ENCODE measurements at regions not wholly inside any gene's neighbourhood (a gene's known extent, or its start where the extent isn't known, plus 50 kb on each side); places are given as distances from the start of the nearest gene placed in this dataset.

- no peak overlapping the region for H3K4me3 ChIP-seq
- no peaks in the 10 kb centered on the region for H3K36me3 ChIP-seq
- no peaks in the 10 kb centered on the region for H3K9me3 ChIP-seq
- intact Hi-C loops (cut with DNase I; ENCODE audit: low total_unique reads): no loop called here
- no peak for DNase-seq (ENCODE audit: low spot score in 2 of 2)
- H3K27ac ChIP-seq: no peak overlapping the region
- TF ChIP-seq, protein P1, sequence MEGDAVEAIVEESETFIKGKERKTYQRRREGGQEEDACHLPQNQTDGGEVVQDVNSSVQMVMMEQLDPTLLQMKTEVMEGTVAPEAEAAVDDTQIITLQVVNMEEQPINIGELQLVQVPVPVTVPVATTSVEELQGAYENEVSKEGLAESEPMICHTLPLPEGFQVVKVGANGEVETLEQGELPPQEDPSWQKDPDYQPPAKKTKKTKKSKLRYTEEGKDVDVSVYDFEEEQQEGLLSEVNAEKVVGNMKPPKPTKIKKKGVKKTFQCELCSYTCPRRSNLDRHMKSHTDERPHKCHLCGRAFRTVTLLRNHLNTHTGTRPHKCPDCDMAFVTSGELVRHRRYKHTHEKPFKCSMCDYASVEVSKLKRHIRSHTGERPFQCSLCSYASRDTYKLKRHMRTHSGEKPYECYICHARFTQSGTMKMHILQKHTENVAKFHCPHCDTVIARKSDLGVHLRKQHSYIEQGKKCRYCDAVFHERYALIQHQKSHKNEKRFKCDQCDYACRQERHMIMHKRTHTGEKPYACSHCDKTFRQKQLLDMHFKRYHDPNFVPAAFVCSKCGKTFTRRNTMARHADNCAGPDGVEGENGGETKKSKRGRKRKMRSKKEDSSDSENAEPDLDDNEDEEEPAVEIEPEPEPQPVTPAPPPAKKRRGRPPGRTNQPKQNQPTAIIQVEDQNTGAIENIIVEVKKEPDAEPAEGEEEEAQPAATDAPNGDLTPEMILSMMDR (IDR thresholded peaks at IDR 0.05): no peak
- TF ChIP-seq POLR2AphosphoS5 (IDR thresholded peaks at IDR 0.05) (no peak), POLR2A (IDR thresholded peaks at IDR 0.05) (no peak)
- H3K4me1 ChIP-seq: no peaks in the 10 kb centered on the region
- H3K27me3 ChIP-seq: no peaks in the 10 kb centered on the region
Observed at GRCh38 chr5:86885011-86885410, 267.3 kb downstream of the COX7C start.

DNA sequence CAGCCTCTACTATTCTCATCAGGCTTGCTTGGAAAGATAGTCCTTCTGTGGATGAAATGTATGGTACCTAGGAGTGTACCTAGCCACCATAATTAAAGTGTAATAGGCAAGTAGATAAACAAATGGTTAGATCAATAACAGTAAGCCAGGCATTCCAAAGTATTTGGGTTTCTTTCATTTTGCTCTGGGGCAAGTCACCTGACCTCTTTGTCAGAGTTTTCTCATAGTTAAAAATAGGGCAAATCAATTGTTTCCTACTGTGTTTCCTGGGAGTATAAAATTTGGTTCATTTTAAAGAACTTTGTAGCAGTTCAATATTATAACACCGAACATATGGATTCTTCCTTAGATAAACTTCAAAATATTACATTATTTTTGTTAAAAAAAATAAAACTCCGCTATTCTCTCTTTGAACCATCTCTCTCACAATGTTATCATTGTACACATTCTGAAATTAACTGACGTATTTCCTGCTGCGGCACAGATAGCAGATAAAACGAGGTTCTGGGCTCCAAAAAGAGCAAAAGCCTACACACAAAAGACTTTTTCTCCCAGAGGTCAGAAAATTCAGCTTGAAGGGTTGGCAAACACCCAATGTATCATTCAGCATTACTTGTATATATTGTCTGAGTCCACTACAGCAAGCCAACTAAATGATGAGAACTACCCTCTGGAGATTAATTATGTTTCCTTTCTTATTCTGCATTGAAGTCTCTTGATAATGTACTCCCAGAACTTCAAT is 267.9 kb downstream of the COX7C start:
- intact Hi-C loops (cut with DNase I; ENCODE audit: low total_unique reads): no loop called here
- Histone ChIP-seq H3K36me3 (no peaks in the 10 kb centered on the region), H3K4me1 (no peaks in the 10 kb centered on the region), H3K27me3 (no peaks in the 10 kb centered on the region), H3K9me3 (no peaks in the 10 kb centered on the region), H3K27ac (no peak overlapping the region), H3K4me3 (no peak overlapping the region)
- TF ChIP-seq, protein P1 (IDR thresholded peaks at IDR 0.05): no peak
- no peak for TF ChIP-seq POLR2A (IDR thresholded peaks at IDR 0.05)
- TF ChIP-seq POLR2AphosphoS5 (IDR thresholded peaks at IDR 0.05): no peak
- DNase-seq (ENCODE audit: low spot score in 2 of 2): no peak

DNA sequence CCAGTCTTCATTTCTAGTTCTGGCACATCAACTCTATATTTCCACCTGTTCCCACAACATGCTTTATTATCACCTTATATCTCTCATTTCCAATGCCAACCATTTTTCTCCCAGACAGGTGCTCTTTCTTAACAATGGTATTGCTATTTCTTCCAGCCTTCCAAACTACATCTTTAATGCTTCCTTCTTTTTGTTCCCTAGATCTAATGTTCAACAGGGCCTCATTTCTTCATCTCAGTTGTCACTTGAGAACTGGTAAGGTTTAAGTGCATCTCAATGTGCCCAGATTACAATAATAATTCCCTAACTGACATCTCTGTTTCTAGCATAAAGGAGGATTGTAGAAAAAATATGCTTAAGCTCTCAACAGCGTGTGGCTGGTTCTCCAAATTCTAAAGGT is 272.6 kb downstream of the COX7C start:
- intact Hi-C loops (cut with DNase I; ENCODE audit: low total_unique reads): no loop called here
- Histone ChIP-seq H3K4me1 (no peaks in the 10 kb centered on the region), H3K27ac (no peak overlapping the region), H3K36me3 (no peaks in the 10 kb centered on the region), H3K27me3 (no peaks in the 10 kb centered on the region), H3K4me3 (no peak overlapping the region), H3K9me3 (no peaks in the 10 kb centered on the region)
- no peak for DNase-seq (ENCODE audit: low spot score in 2 of 2)
- TF ChIP-seq POLR2A (IDR thresholded peaks at IDR 0.05): no peak
- TF ChIP-seq POLR2AphosphoS5 (IDR thresholded peaks at IDR 0.05): no peak
- TF ChIP-seq, protein P1 (IDR thresholded peaks at IDR 0.05): no peak

DNA sequence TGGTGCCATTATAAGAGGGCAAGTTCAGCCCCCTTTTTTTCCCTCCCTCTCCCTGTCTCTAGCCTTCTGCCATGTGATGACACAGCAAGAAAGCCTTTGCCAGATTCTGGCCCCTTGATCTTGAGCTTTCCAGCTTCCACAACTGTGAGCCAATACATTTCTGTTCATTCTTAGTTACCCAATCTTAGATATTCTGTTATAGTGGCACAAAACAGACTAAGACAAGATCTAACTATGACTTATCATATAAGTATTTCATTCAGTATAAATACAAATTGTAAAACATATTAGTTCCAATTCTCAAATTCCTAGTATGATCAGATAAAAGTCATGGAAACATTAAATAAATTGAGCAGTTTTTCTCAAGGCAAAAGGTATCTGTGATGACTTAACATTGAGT is 276.3 kb downstream of the COX7C start:
- no peaks in the 10 kb centered on the region for H3K9me3 ChIP-seq
- intact Hi-C loops (cut with DNase I; ENCODE audit: low total_unique reads): no loop called here
- H3K4me1 ChIP-seq: no peaks in the 10 kb centered on the region
- no peak for DNase-seq (ENCODE audit: low spot score in 2 of 2)
- H3K27me3 ChIP-seq: no peaks in the 10 kb centered on the region
- no peak overlapping the region for H3K27ac ChIP-seq
- no peak overlapping the region for H3K4me3 ChIP-seq
- no peaks in the 10 kb centered on the region for H3K36me3 ChIP-seq
- TF ChIP-seq POLR2AphosphoS5 (IDR thresholded peaks at IDR 0.05) (no peak), POLR2A (IDR thresholded peaks at IDR 0.05) (no peak)
- TF ChIP-seq, protein P1 (IDR thresholded peaks at IDR 0.05): no peak

GRCh38 chr5:86896916-86897315 is 279.2 kb downstream of the COX7C start:
- no peak for DNase-seq (ENCODE audit: low spot score in 2 of 2)
- TF ChIP-seq, protein P1 (IDR thresholded peaks at IDR 0.05): no peak
- TF ChIP-seq POLR2AphosphoS5 (IDR thresholded peaks at IDR 0.05) (no peak), POLR2A (IDR thresholded peaks at IDR 0.05) (no peak)
- H3K27ac ChIP-seq: no peak overlapping the region
- H3K9me3 ChIP-seq: no peaks in the 10 kb centered on the region
- intact Hi-C loops (cut with DNase I; ENCODE audit: low total_unique reads): no loop called here
- no peak overlapping the region for H3K4me3 ChIP-seq
- no peaks in the 10 kb centered on the region for H3K4me1 ChIP-seq
- H3K27me3 ChIP-seq: no peaks in the 10 kb centered on the region
- H3K36me3 ChIP-seq: no peaks in the 10 kb centered on the region

Data from breast epithelium (tissue), 4 donors.